NCI-H2171 treated with DMSO at 0.1 percent for 48 hours (cell line): ENCODE measurements at regions not wholly inside any gene's neighbourhood (a gene's known extent, or its start where the extent isn't known, plus 50 kb on each side); places are given as distances from the start of the nearest gene placed in this dataset.

ENCODE experiments used
- DNase-seq: peaks from one replicate; lab custom pipeline; 2025; lab: John Stamatoyannopoulos, UW

DNA sequence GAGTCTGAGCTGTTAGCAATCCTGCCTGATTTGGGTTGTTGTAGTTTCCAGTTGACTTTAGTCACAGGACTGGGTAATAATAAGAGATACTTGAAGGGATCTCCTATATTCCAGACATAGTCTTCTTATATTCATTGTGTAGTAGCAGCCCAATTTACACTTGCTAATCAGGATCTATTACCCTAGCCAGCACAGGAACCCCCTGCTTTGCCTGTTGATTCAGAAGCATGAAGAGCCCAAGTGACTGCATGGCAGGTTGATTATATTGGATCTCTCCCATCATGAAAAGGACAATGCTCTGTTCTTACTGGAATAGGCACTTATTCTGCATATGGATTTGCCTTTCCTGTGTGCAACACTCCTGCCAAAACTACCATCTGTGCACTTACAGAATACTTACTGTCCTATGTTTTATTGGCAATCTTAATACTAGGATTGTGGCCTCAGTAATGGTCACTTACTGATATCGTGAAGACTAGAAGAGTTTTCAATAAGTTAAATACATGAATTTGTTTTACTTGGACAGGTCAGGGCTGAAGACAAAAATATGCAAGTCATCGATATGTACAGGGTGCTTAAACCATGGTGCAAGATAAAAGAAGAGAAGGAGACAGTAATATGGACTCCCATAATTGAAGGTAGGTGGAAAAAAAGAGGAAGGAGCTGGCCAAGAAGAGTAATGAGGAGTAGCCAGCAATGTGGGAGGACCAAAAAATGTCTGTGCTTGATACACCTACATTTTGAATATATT, 304.1 kb downstream of the MCTP2 start:
- no peak for DNase-seq

DNA sequence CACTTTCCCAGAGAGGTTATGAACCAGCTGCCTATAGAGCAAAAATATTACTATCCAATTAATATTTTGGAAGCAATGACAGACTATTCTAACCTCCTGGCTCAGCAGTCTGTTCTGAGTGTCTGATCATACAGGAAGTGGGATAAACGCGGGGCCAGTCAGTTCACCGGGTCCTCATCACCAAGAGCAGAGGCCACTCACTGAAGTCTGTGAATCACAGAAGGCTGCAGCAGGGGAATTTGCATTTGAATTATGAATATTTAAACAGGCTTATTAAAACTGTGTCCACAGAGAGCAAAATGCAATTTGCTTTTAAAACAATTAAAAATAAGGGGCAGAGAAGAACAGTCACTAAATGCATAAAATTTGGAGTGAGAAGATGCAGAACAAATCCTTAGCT, 305.2 kb downstream of the MCTP2 start:
- no peak for DNase-seq

DNA sequence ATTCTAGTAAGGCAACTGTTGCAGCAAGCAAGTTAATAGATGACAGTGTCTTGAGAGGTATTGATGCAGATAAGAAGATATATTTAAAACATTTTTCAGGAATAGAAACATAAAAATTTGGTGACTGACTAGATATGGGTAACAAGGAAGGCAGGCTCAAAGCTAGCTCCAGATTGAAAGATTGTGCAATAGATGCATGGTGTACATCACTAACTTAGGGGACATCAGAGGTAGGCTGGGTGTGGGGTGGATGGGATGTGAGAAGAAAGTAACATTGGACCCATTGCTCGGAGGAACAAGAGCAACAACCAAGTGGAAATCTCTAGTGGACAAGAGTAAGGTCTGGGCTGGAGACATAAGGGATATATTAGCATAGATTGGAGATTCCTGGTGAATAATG, 306.9 kb downstream of the MCTP2 start:
- DNase-seq = no peak

DNA sequence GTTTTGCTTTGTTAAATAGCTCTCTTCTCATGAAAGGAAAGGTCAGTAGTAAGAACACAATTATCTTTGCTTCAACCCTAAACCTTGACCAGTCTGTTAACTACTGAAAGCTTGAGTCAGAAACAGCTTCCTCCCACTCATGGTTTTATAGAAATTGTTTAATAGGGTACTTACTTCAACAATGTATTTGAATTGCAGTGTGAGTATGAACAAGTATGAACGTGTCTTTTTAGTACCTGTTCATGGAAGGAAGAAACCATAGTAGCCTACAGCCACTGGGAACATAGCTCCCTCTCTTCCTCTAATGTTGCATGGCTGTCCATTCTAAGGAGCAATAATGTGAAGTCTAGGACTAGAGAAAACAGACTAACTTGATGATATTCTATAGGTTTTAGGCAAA, 311.0 kb downstream of the MCTP2 start:
- no peak for DNase-seq

DNA sequence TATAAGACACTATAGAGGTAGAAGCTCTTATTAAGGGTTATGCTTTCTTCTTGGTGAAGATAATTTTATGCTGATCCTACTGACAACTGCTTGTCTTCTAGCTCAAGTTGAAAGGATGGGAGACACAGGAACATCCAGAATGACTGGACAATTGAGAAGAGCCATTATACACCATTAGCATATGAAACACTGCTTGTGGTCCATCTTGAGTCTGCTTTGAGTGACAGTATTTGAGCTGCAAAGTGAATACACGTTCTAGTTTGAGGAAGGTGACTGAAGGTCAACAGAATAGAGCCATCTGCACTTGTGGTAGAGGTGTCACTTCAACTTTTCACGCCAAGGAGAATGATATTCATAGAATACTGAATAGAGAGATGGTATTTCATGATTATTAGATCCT, 315.4 kb downstream of the MCTP2 start:
- no peak for DNase-seq

- no peak for DNase-seq
Measured at GRCh38 chr15:94547711-94548110, 316.4 kb downstream of the MCTP2 start.

DNA sequence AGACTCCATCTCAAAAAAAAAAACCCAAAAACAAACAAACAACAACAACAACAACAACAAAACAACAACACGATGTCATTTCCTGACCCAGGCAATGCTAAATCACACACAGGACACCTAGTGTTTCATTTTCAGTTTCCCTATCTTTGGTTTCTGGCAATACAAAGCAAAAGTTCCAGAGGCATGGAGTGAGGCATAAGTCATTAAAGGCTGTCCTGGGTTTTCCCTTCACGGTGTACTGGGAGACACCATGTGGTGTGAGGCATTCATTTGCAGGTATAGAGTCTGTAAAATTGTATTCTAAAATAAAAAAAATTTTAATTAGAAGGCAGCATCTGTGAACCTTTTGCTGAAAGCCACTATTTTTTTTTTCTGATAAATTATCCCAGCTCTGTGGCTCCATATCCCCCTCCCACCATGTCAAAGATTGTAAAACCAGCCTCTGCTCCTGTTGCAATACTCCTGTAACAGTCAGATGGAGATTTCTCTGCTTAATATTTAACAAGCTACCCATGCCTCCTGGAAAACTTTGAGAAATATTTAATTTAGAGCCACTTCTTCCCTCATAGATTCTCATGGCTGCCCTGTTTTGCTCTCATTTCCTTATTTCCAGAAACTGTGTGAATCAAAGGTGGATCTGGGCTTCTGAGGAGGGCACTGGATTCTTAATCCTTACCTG, 324.6 kb downstream of the MCTP2 start:
- no peak for DNase-seq

DNA sequence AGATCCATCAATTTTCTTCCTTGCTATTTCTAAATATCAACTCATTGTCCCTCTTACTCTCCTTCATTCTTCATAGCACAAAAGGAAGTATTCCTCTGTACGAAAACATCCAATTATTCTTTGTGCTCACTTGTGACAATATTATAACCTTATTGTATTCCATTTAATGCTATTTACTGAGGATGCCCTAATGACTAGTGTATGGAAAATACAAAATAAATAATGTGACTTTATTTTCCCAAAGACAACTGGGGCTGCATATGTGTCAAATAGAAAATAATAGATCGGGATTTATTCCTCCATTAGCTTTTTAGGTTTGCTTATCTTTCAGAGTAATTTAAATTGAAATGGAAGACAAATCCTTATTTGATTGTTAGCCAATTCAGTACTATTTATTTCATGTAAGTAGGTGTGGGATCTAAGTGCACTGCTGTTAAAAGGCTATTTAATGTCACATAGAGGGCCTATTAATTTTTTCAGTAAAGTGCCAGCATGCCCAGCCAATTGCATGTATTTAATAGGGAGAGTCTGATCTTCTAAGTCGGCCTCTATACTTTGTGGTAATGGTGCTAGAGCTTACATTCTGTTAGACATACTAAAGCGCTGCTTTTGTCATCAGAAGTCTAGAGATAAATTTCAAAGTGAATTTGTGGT, 329.8 kb downstream of the MCTP2 start:
- no peak for DNase-seq

- no peak for DNase-seq
Measured at GRCh38 chr15:94563456-94563855, 332.1 kb downstream of the MCTP2 start.

- DNase-seq = peak; percentile 14
Measured at GRCh38 chr15:94576889-94577533, 345.6 kb downstream of the MCTP2 start.

- no peak for DNase-seq
Measured at GRCh38 chr15:94579286-94579685, 347.9 kb downstream of the MCTP2 start.

DNA sequence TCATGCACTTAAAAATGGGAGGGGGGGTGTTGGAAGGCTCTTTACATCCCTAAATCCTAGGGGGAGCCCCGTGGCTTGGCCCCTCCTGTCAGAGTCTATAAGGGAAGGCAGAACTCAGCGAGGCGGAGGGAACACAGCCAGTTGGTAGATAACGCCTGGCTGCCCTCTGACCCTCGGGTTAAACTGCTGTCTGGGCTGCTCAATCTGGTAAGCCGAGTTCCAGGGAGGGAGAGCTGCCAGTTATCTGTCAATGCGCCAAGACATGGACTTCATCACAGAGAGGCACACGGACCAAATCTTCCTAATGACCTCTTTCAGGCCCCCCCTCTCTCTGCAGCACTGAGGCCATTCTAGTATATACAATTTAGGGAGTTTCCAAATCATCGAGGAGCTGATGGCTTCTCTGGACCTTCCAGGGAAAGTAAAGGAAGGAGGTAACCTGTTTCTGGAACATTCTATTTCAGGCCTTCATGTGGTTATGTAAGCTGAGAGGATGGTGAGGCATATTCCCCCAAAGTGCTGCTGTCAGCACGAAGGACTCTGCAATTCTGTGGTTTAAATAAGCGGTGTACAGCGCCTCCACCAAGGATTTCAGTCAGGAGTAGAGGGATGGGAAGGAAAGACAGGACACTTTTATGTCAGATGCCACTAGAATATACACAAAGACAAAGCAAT, 349.0 kb downstream of the MCTP2 start:
- DNase-seq = no peak

DNA sequence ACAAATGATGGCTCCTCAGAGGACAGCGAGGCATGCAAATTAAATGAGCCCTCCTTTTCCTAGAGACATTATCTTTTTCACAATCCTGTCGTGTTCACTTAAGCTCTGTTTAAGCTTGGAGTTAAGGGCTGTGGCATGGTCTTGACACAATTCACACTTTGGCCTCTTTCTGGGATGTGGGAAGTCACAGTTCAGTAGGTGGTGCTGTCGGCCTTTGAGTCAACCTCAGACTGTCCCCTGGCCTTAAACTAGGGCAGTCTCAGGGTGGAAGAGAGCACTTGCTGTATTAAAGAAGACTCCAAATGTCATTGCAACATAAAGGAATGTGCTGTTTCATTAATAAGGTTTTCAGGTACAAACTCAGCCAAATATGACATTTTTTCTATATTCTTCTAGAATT, 351.0 kb downstream of the MCTP2 start:
- no peak for DNase-seq

GRCh38 chr15:94584833-94585244, 353.5 kb downstream of the MCTP2 start:
- no peak for DNase-seq

DNA sequence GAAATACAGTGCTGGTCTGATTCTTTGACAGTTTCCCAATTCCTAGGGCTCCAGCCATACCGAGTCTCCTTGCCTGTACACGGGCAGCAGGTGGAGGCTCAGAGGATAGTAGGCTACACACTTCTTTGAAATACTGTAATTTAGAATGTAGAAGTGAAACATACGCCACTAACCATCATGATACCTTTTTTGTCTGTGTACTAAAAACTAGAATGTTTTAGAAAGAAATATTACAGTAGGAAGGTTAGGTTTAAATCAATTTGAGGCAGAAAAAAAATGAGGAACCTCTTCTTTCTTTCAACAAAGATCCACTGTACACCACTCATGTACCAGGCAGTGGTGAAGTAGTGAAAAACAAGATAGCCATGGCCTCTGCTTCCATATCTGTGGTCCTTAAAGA, 354.7 kb downstream of the MCTP2 start:
- DNase-seq = no peak

DNA sequence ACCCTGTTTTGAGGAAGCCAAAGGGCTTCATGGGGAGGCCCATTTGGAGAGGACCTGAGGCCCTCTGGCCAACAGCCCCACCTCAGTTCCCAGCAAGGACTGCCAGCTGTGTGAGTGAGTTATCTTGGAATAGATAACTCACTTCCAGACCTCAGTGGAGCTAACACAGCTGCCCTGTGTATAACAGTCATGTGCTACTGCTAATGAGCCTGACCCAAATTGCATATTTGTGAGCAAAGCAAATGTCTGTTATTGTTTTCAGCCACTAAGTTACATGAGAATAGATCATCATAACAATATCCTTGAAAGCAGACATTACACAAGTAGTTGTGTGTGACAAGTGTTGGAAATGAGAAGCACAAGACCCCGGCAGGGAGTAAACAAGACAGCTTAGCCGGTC, 355.8 kb downstream of the MCTP2 start:
- no peak for DNase-seq

- no peak for DNase-seq
Measured at GRCh38 chr15:94588993-94589392, 357.6 kb downstream of the MCTP2 start.

GRCh38 chr15:94592495-94592894, 361.1 kb downstream of the MCTP2 start:
- no peak for DNase-seq

DNA sequence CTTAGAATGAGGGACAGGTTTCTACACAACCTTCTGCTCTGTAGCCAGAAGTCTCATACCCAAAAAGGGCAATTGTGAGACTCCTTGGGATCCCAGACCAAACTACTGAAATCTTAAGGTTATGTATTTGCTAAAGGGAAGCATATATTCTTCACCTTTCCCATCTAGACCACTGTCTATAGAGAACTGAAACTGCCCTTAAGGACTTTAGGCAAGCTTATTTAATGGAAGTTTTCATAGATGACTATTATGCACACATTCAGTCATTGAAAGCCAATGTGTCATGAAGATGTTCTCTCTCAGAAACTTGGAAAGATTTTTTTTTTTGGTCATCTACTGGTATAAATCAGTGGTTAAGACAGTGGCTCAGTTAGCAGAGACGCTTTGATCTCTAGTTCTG, 365.3 kb downstream of the MCTP2 start:
- DNase-seq = no peak

DNA sequence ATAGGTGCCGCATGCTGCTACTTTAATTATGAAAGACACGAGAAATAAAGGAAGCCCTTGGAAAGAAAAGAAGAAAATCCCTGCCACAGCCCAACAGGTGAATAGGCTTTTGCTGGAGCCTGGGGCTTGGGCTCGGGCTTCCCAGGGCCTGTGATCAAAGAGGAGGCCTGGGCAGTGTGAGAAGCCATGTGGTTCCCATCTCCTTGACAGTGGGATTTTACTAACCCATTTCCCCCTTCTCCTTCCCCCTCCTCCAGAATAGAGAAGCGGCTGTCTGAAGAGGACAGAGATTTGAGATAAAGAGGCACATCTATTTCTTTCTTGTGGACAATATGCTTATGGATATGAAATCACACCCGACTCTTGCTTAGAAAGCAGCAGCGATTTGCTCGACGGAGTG, 369.1 kb downstream of the MCTP2 start:
- no peak for DNase-seq

DNA sequence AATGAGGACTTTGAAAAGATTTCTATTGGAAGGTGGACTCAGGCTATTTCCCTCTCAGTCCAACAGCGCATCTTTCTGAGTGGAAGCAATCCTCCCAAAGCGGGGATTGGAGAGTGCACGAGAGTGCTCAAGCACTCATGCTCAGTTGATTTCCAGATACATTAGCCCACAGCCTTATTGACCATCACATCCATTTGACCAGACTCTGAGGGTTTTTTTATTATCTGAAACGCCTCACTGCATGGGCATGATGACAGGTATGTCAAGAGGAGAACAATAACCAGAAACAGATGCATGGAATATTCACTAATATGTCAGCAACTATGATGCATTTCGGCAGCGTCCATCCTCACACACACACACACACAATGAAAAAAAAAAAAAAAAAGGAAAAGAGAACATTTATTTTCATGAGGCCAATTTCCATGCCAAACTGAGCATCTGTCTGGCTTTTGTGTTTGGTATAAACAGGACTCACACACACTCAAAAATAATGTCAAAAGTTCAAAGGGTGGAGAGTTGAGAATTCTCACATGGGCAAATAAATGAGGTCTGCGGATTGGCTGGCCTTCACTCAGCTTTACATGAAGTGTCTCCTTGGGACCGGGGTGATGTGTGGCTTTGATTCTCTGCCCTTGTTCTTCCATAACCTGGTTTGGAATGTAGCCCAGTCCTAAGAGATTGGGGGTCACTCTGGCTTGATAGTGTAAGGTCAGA, 371.6 kb downstream of the MCTP2 start:
- no peak for DNase-seq

GRCh38 chr15:94606286-94606685, 374.9 kb downstream of the MCTP2 start:
- no peak for DNase-seq
